ENCODE measurements at regions not wholly inside any gene's neighbourhood (a gene's known extent, or its start where the extent isn't known, plus 50 kb on each side); places are given as distances from the start of the nearest gene placed in this dataset.

GRCh38 chr9:84590706-84591105, 78.8 kb upstream of the NTRK2 start:
- DNase-seq, result no peak

GRCh38 chr9:84592918-84593317, 76.6 kb upstream of the NTRK2 start:
- DNase-seq, result no peak

GRCh38 chr9:84593352-84593751, 76.2 kb upstream of the NTRK2 start:
- DNase-seq, result no peak

- no peak for DNase-seq
These were observed 72.4 kb upstream of the NTRK2 start for GRCh38 chr9:84597131-84597530.

GRCh38 chr9:84598921-84599636, 70.5 kb upstream of the NTRK2 start:
- DNase-seq, result no peak

GRCh38 chr9:84600739-84601138, 68.8 kb upstream of the NTRK2 start:
- DNase-seq, result no peak

GRCh38 chr9:84604223-84604622, 65.3 kb upstream of the NTRK2 start:
- DNase-seq, result no peak

- DNase-seq, result no peak
These were observed 59.8 kb upstream of the NTRK2 start for GRCh38 chr9:84609779-84610178.

GRCh38 chr9:84613431-84613830, 56.1 kb upstream of the NTRK2 start:
- no peak for DNase-seq

GRCh38 chr9:84615544-84615943, 54.0 kb upstream of the NTRK2 start:
- no peak for DNase-seq

- DNase-seq, result no peak
These were observed 52.0 kb upstream of the NTRK2 start for GRCh38 chr9:84617411-84618029.
